ENCODE measurements at regions not wholly inside any gene's neighbourhood (a gene's known extent, or its start where the extent isn't known, plus 50 kb on each side); places are given as distances from the start of the nearest gene placed in this dataset.
"Not testable (repeated sequence)": the region's sequence is repeated elsewhere in the genome, so short reads cannot be mapped to it uniquely, and the experiment has no call there.

- 52 to 72% (median 55%) methylated on average over 1 of the region's 1 CpG for WGBS, 5 donors
- intact Hi-C loops (cut with DNase I; ENCODE audit: low total_unique reads) = no loop called here
- TF ChIP-seq CTCF (IDR thresholded peaks at IDR 0.05 in 8 of 11, conservative IDR thresholded peaks at IDR 0.05 in 3 of 11) = no peak
- Histone ChIP-seq H3K4me1 (no peaks in the 10 kb centered on the region), H3K27ac (no peak overlapping the region), H3K36me3 (no peaks in the 10 kb centered on the region), H3K4me3 (no peak overlapping the region), H3K9me3 (no peaks in the 10 kb centered on the region), H3K27me3 (replicated peaks in 1 of 7) (peaks cover 0 to 12% (median 0%) of the 10 kb centered on the region in 7 donors)
- DNase-seq = no peak
Measured at GRCh38 chr14:57049848-57050247, 218.9 kb downstream of the EXOC5 start.

- no peak for TF ChIP-seq POLR2AphosphoS5 (IDR thresholded peaks at IDR 0.05)
- Histone ChIP-seq H3K36me3 (no peaks in the 10 kb centered on the region), H3K27ac (no peak overlapping the region), H3K9me3 (no peaks in the 10 kb centered on the region), H3K4me1 (no peaks in the 10 kb centered on the region), H3K4me3 (no peak overlapping the region), H3K27me3 (replicated peaks in 1 of 7) (no peaks in the 10 kb centered on the region)
- no peak for DNase-seq
- WGBS, 5 donors = 70 to 80% (median 78%) methylated on average over 4 of the region's 4 CpGs
- intact Hi-C loops (cut with DNase I; ENCODE audit: low total_unique reads) = no loop called here
Measured at GRCh38 chr14:57046175-57046574, 222.5 kb downstream of the EXOC5 start.

GRCh38 chr14:57044101-57044973, 224.4 kb downstream of the EXOC5 start:
- H3K4me1 ChIP-seq; H3K27ac ChIP-seq; H3K36me3 ChIP-seq; DNase-seq; intact Hi-C loops (cut with DNase I; ENCODE audit: low total_unique reads); H3K9me3 ChIP-seq; H3K4me3 ChIP-seq; H3K27me3 ChIP-seq (replicated peaks in 1 of 7): not testable (repeated sequence)
- WGBS, 5 donors = 75 to 89% (median 83%) methylated on average over 5 of the region's 5 CpGs

- TF ChIP-seq POLR2A (IDR thresholded peaks at IDR 0.05) (no peak), POLR2AphosphoS5 (IDR thresholded peaks at IDR 0.05) (no peak)
- H3K27me3 ChIP-seq (replicated peaks in 1 of 7) = no peaks in the 10 kb centered on the region
- H3K27ac ChIP-seq = no peak overlapping the region
- no peaks in the 10 kb centered on the region for H3K9me3 ChIP-seq
- H3K4me1 ChIP-seq = no peaks in the 10 kb centered on the region
- no peak overlapping the region for H3K4me3 ChIP-seq
- WGBS, 5 donors = 14 to 30% (median 18%) methylated on average over 1 of the region's 1 CpG
- no peak for DNase-seq
- intact Hi-C loops (cut with DNase I; ENCODE audit: low total_unique reads) = no loop called here
- H3K36me3 ChIP-seq = no peaks in the 10 kb centered on the region
Measured at GRCh38 chr14:57038689-57039088, 228.4 kb upstream of the OTX2 start.

- intact Hi-C loops (cut with DNase I; ENCODE audit: low total_unique reads) = no loop called here
Measured at GRCh38 chr14:57031474-57031873, 221.2 kb upstream of the OTX2 start.

More at GRCh38 chr14:57031474-57031873, 221.2 kb upstream of the OTX2 start:
- peaks cover 0 to 24% (median 8%) of the 10 kb centered on the region in 8 donors for H3K9me3 ChIP-seq
- H3K27ac ChIP-seq = no peak overlapping the region
- 82 to 93% (median 85%) methylated on average over 1 of the region's 1 CpG for WGBS, 5 donors
- no peak overlapping the region for H3K4me3 ChIP-seq
- no peak for TF ChIP-seq POLR2AphosphoS5 (IDR thresholded peaks at IDR 0.05)
- TF ChIP-seq POLR2A (IDR thresholded peaks at IDR 0.05) = no peak
- no peak for TF ChIP-seq CTCF (IDR thresholded peaks at IDR 0.05 in 8 of 11, conservative IDR thresholded peaks at IDR 0.05 in 3 of 11)
- no peak for DNase-seq
- no peaks in the 10 kb centered on the region for H3K4me1 ChIP-seq
- H3K36me3 ChIP-seq = no peaks in the 10 kb centered on the region
- H3K27me3 ChIP-seq (replicated peaks in 1 of 7) = no peaks in the 10 kb centered on the region

Measured in spleen (tissue), 11 donors.